GM12878 (cell line): ENCODE measurements at regions not wholly inside any gene's neighbourhood (a gene's known extent, or its start where the extent isn't known, plus 50 kb on each side); places are given as distances from the start of the nearest gene placed in this dataset.

Source experiments
- BCL11A ChIP-seq: IDR thresholded peaks from 2 replicates; pipeline ENCODE4 v1.6.1; 2011; ENCODE audit warnings: low read depth, low read length
- BCLAF1 ChIP-seq: fragments of 450-650 bp; IDR thresholded peaks from 2 replicates; pipeline ENCODE4 v1.6.1; 2017; ENCODE audit warnings: antibody characterized with exemption, mild to moderate bottlenecking, moderate library complexity
- CBFB ChIP-seq: IDR thresholded peaks from 2 replicates; pipeline ENCODE4 v1.6.1; 2016; ENCODE audit warnings: antibody characterized with exemption, low read depth
- NKRF ChIP-seq: fragments of 450-650 bp; conservative IDR thresholded peaks from 2 replicates; pipeline ENCODE4 v1.6.1; 2017; ENCODE audit warnings: mild to moderate bottlenecking, moderate library complexity
- NR2C1 ChIP-seq: fragments of 450-650 bp; IDR thresholded peaks from 2 replicates; pipeline ENCODE4 v1.6.1; 2017; ENCODE audit warnings: antibody characterized with exemption, mild to moderate bottlenecking, moderate library complexity
- SRF ChIP-seq, 2 experiments: IDR thresholded peaks; 2 replicates each; pipeline ENCODE4 v1.6.1; 2011; ENCODE audit warnings: low read depth in 2 of 2, low read length in 2 of 2, mild to moderate bottlenecking in 1 of 2, moderate library complexity in 1 of 2
- TCF7 ChIP-seq: IDR thresholded peaks from 2 replicates; pipeline ENCODE4 v1.6.1; 2014; ENCODE audit warnings: antibody characterized with exemption, borderline replicate concordance
- ZNF274 ChIP-seq: IDR thresholded peaks from one replicate; pipeline ENCODE4 v1.8.0; 2011; ENCODE audit not compliant: insufficient read length, insufficient read depth

- TF ChIP-seq BCL11A (0 out of 2 replicates have a peak, but pooled peaks have one; percentile 10), NR2C1 (no peak), BCLAF1 (no peak), CBFB (peak; percentile 14; the same call in 1 of the 2 replicates), TCF7 (peak; percentile 34; the same call in 1 of the 2 replicates), SRF (IDR thresholded peaks at IDR 0.05; ENCODE audit: low read depth in 2 of 2, low read length in 2 of 2) (no peak), ZNF274 (no peak), NKRF (no peak)
- TF ChIP-seq, all 136 proteins: peak for 10
These were observed 175.3 kb downstream of the TMEM121 start (continued) for GRCh38 chr14:105701456-105702274.
